Tibial artery (tissue), 4 donors: ENCODE measurements at regions not wholly inside any gene's neighbourhood (a gene's known extent, or its start where the extent isn't known, plus 50 kb on each side); places are given as distances from the start of the nearest gene placed in this dataset.

ENCODE experiments used
- DNase-seq, 2 donors: peaks; one replicate each; pipeline ENCODE4 v3.0.0-alpha.2; 2019
- H3K27ac ChIP-seq, 2 donors: fragments of 200-600 bp; sonication (generic) in 1 of 2; 1 replicate in 1 of 2; 2 replicates in 1 of 2; pipeline ENCODE4 v1.5.1; 2018 to 2019; ENCODE audit warnings: mild to moderate bottlenecking in 1 of 2
- H3K27me3 ChIP-seq, 2 donors: fragments of 200-600 bp; sonication (generic) in 1 of 2; one replicate each; pipeline versions ENCODE4 v1.5.1 to v1.6.0; 2016 to 2019
- H3K36me3 ChIP-seq, 3 donors: fragments of 200-600 bp; sonication (generic) in 2 of 3; one replicate each; pipeline ENCODE4 v1.5.1; 2016 to 2019; ENCODE audit warnings: mild to moderate bottlenecking in 2 of 3
- H3K4me1 ChIP-seq, 4 donors: fragments of 200-600 bp; sonication (generic) in 2 of 4; 1 replicate in 3 of 4; 2 replicates in 1 of 4; pipeline ENCODE4 v1.5.1; 2016 to 2019
- H3K4me3 ChIP-seq, 2 donors: fragments of 200-600 bp; sonication (generic) in 1 of 2; 1 replicate in 1 of 2; 2 replicates in 1 of 2; pipeline ENCODE4 v1.5.1; 2018 to 2019; ENCODE audit warnings: mild to moderate bottlenecking in 2 of 2
- H3K9me3 ChIP-seq, 3 donors: fragments of 200-600 bp; sonication (generic) in 1 of 3; one replicate each; pipeline ENCODE4 v1.5.1; 2016 to 2019
- CTCF ChIP-seq, 2 experiments: fragments of 200-600 bp in 1 of 2; fragments of 450-650 bp in 1 of 2; IDR thresholded peaks; one replicate each; pipeline ENCODE4 v1.5.1; 2017 to 2019; ENCODE audit warnings: antibody characterized with exemption in 2 of 2, mild to moderate bottlenecking in 1 of 2, moderate library complexity in 1 of 2
- intact Hi-C: fragments of 100-400 bp; cut with DNase I; formaldehyde crosslinking; loops from one replicate; pipeline ENCODE4 v1.15.0; 2023; ENCODE audit warnings: low total_unique reads

DNA sequence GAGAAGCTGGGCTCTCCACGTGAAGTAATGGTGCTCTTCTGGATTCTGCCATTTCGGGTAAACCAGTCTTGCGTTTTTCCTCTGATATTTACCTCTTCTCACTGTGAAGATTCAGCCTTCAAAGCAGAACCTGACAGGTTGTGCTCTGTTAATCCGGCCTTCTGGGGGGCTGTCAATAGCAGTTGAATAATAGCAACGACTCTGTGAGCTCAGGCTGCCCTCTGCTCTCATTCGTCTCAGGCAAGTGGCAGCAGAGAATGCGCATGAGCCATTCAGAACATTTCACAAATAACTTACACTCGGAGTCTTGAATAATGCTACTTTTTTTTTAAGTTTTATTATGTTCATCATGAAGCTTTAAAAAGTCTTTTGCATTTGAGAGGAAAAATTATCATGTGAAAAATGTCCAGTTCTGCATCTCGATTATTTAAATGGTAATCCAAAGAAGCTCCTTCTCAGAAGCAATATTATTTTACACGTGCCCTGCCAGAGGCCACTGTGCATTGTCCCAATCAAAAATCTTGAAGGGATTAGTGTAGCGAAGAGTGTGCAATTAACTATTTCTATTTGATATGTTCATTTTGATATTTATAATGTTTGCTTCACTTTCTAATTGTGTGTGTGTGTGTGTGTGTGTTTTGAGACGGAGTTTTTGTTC, 354.2 kb upstream of the FAT1 start:
- Histone ChIP-seq H3K9me3 (no peaks in the 10 kb centered on the region), H3K27ac (no peak overlapping the region), H3K4me1 (peaks cover 0 to 3% (median 0%) of the 10 kb centered on the region in 4 donors), H3K27me3 (no peaks in the 10 kb centered on the region), H3K36me3 (no peaks in the 10 kb centered on the region), H3K4me3 (no peak overlapping the region)
- DNase-seq = no peak
- intact Hi-C loops = no loop called here
- TF ChIP-seq CTCF (IDR thresholded peaks at IDR 0.05) = no peak

DNA sequence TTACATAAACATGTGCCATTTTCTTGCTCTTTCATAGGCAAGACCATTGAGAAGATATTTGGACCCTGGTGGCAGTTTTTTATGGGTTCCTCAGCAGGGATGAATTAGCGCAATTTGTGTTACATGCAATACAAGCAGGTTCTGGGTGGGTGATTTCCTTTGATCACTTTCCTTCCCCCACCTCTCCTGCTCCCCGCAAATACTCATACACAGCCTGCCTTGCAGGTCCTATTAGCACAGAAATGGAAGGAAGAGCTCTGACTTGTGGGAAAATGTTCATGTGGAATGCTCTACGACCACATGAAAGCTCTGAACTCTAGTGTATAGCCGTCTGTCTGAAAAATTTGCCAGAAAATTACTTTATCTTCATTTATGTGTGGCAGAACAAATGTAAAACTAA, 361.0 kb upstream of the FAT1 start:
- Histone ChIP-seq H3K27ac (no peak overlapping the region), H3K4me1 (no peaks in the 10 kb centered on the region), H3K27me3 (no peaks in the 10 kb centered on the region), H3K4me3 (no peak overlapping the region), H3K36me3 (no peaks in the 10 kb centered on the region), H3K9me3 (no peaks in the 10 kb centered on the region)
- no peak for TF ChIP-seq CTCF (IDR thresholded peaks at IDR 0.05)
- DNase-seq = no peak
- intact Hi-C loops = no loop called here

DNA sequence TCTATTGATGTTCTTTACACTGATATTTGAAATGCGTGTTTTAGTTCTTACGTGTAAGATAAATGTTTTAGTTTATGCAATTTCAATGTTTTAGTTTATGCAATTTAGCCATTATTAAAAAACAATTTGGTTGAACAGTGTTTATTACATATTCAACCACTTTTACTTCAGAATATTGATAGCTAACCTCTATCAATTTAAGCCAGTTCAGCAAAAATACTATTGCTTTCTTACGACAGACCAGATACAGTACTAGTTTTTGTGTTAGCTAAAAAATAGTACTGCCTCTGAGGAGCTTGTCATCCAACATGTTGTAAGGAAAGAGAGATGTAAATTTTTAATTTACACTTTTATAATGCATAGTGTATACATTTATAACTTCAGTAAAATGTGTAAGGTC, 361.7 kb upstream of the FAT1 start:
- H3K4me1 ChIP-seq = no peaks in the 10 kb centered on the region
- TF ChIP-seq CTCF (IDR thresholded peaks at IDR 0.05) = no peak
- no peaks in the 10 kb centered on the region for H3K27me3 ChIP-seq
- no peak overlapping the region for H3K4me3 ChIP-seq
- DNase-seq = no peak
- H3K36me3 ChIP-seq = no peaks in the 10 kb centered on the region
- no peaks in the 10 kb centered on the region for H3K9me3 ChIP-seq
- intact Hi-C loops = no loop called here
- no peak overlapping the region for H3K27ac ChIP-seq

DNA sequence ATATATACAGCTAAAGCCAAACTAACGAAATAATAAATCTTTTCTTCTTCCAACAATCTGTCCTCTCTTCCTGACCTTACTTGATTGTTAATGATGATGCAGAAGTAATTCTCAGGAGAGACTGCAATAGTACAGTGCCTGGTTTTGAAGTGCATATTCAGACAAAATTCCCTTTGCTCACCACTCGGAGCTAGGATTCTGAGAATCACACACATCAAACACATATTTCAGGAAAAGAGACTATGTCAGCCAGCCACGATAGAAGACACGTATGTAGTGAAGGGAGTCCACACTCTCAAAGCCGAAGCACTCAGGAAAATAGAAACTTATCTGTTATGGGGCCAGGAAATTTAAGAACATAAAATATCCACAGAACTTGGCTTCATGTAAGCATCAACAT, 362.5 kb upstream of the FAT1 start:
- Histone ChIP-seq H3K9me3 (no peaks in the 10 kb centered on the region), H3K4me3 (no peak overlapping the region), H3K36me3 (no peaks in the 10 kb centered on the region), H3K4me1 (no peaks in the 10 kb centered on the region), H3K27me3 (no peaks in the 10 kb centered on the region), H3K27ac (no peak overlapping the region)
- DNase-seq = no peak
- no peak for TF ChIP-seq CTCF (IDR thresholded peaks at IDR 0.05)
- intact Hi-C loops = no loop called here

DNA sequence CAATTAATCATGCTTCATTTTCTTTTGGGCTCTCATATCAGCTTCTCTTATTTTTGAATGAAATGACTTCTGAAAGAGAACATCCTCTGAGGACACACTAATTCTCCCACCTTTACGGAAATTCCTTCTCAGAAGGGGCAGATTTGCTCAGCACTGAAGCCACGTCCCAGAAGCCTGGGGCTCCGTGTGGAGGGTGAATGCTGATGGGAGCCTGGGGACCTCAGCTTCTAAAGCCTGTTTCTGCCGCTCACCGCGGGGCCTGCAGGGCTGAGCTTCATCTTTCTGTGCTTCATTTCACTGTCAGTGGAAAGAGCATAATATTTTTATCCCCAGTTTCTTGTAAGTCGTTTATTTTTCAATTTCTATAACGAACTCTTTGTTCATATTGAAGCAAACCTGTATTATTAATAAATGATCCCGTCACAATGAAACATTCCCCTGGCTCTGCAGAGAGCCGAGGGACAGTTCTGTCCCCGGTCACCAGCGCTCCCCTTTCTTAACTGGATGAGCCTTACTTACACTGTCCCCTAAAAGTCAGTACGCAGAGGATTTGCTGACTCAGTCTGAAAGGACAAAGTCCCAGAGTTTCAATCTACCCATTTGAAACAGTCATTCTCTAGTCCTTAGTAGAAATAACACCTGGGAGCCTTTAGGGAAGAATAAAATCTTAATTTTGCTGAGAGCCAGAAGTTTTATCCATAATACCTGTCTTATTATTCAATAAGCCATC, 364.6 kb upstream of the FAT1 start:
- Histone ChIP-seq H3K36me3 (no peaks in the 10 kb centered on the region), H3K27ac (no peak overlapping the region), H3K4me3 (no peak overlapping the region), H3K27me3 (no peaks in the 10 kb centered on the region), H3K4me1 (no peaks in the 10 kb centered on the region), H3K9me3 (no peaks in the 10 kb centered on the region)
- DNase-seq = no peak
- TF ChIP-seq CTCF (IDR thresholded peaks at IDR 0.05) = no peak
- intact Hi-C loops = no loop called here
